Smooth muscle cell (in vitro differentiated cells): ENCODE measurements at regions not wholly inside any gene's neighbourhood (a gene's known extent, or its start where the extent isn't known, plus 50 kb on each side); places are given as distances from the start of the nearest gene placed in this dataset.

Experiments
- DNase-seq: peaks from one replicate; lab custom pipeline; 2025; ENCODE audit not compliant: unreplicated experiment; lab: John Stamatoyannopoulos, UW
- H2AFZ ChIP-seq: fragments of 200-600 bp; sonication (generic); 2 replicates; pipeline ENCODE4 v1.6.0; 2016; ENCODE audit warnings: antibody characterized with exemption, low read depth, mild to moderate bottlenecking
- H3F3A ChIP-seq: fragments of 200-600 bp; sonication (generic); 2 replicates; pipeline ENCODE4 v1.6.0; 2017; ENCODE audit warnings: antibody characterized with exemption, low read depth
- H3K27ac ChIP-seq: fragments of 200-600 bp; sonication (generic); 2 replicates; pipeline ENCODE4 v1.5.1; 2016; ENCODE audit warnings: low read depth, mild to moderate bottlenecking
- H3K27me3 ChIP-seq: fragments of 200-600 bp; sonication (generic); 2 replicates; pipeline ENCODE4 v1.6.1; 2016; ENCODE audit warnings: low read depth, mild to moderate bottlenecking
- H3K36me3 ChIP-seq: fragments of 200-600 bp; sonication (generic); 2 replicates; pipeline ENCODE4 v1.5.1; 2016; ENCODE audit warnings: low read depth
- H3K4me1 ChIP-seq: fragments of 200-600 bp; sonication (generic); 2 replicates; pipeline ENCODE4 v1.5.1; 2016; ENCODE audit warnings: low read depth
- H3K4me2 ChIP-seq: fragments of 200-600 bp; sonication (generic); 2 replicates; pipeline ENCODE4 v1.6.0; 2016; ENCODE audit warnings: mild to moderate bottlenecking
- H3K4me3 ChIP-seq: fragments of 200-600 bp; sonication (generic); 2 replicates; pipeline ENCODE4 v1.5.1; 2016; ENCODE audit warnings: mild to moderate bottlenecking
- H3K79me2 ChIP-seq: fragments of 200-600 bp; sonication (generic); 2 replicates; pipeline ENCODE4 v1.6.0; 2016; ENCODE audit warnings: low read depth, mild to moderate bottlenecking
- H3K9ac ChIP-seq: fragments of 200-600 bp; sonication (generic); 2 replicates; pipeline ENCODE4 v1.6.0; 2016; ENCODE audit warnings: low read depth
- H3K9me3 ChIP-seq: fragments of 200-600 bp; sonication (generic); replicated peaks from 2 replicates; pipeline ENCODE4 v1.5.1; 2016; ENCODE audit warnings: low read depth
- H4K20me1 ChIP-seq: fragments of 200-600 bp; sonication (generic); 2 replicates; pipeline ENCODE4 v1.6.0; 2016; ENCODE audit warnings: low read depth
- CTCF ChIP-seq: fragments of 200-600 bp; sonication (generic); IDR thresholded peaks from 2 replicates; pipeline ENCODE4 v1.5.1; 2017; ENCODE audit warnings: borderline replicate concordance, mild to moderate bottlenecking, antibody characterized with exemption; ENCODE audit not compliant: insufficient read depth, poor library complexity, severe bottlenecking
- WGBS: methylation state at CpG from one replicate; pipeline ENCODE4 v1.1.7; 2016; ENCODE audit warnings: low lambda C conversion rate; 5-methylcytosine and 5-hydroxymethylcytosine counted together

GRCh38 chr7:106781007-106781406 is 84.1 kb upstream of the PIK3CG start:
- Histone ChIP-seq H2AFZ (no peak overlapping the region), H3K79me2 (no peaks in the 10 kb centered on the region), H3K4me3 (no peak overlapping the region), H3K9ac (no peak overlapping the region), H3K36me3 (no peaks in the 10 kb centered on the region), H4K20me1 (no peaks in the 10 kb centered on the region), H3K4me1 (peaks cover 1% of the 10 kb centered on the region), H3F3A (no peaks in the 10 kb centered on the region), H3K27ac (no peak overlapping the region), H3K4me2 (no peak overlapping the region), H3K27me3 (no peaks in the 10 kb centered on the region), H3K9me3 (no peaks in the 10 kb centered on the region)
- no peak for DNase-seq
- TF ChIP-seq CTCF = no peak
- WGBS = 90% methylated on average over 2 of the region's 2 CpGs

GRCh38 chr7:106781828-106782544 is 83.1 kb upstream of the PIK3CG start:
- no peaks in the 10 kb centered on the region for H3K9me3 ChIP-seq
- H3K27me3 ChIP-seq = no peaks in the 10 kb centered on the region
- H3F3A ChIP-seq = no peaks in the 10 kb centered on the region
- 97% methylated on average over 1 of the region's 1 CpG for WGBS
- no peak overlapping the region for H3K4me2 ChIP-seq
- no peaks in the 10 kb centered on the region for H3K36me3 ChIP-seq
- H3K9ac ChIP-seq = no peak overlapping the region
- no peaks in the 10 kb centered on the region for H3K79me2 ChIP-seq
- H4K20me1 ChIP-seq = no peaks in the 10 kb centered on the region
- H3K4me1 ChIP-seq = no peaks in the 10 kb centered on the region
- no peak overlapping the region for H3K4me3 ChIP-seq
- DNase-seq = no peak
- H3K27ac ChIP-seq = no peak overlapping the region
- H2AFZ ChIP-seq = no peak overlapping the region
- TF ChIP-seq CTCF = no peak

DNA sequence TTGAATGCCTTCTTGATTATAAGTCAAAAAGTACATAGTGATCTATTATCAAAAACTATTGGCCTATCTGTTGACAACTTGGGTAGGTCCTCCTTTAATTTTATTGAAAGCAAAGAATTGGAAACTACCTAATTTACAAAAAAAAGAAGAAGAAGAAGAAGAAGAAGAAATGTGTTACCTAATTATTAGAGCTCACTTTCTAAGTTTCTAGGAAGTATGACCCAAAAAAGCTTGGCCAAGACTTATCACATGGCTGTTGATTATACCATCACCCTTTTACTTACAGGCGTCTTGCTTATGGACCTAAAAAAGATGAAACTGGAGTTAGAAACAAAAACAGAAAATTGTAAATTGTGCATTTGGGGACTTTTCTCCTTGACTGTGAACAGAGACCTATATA is 81.8 kb upstream of the PIK3CG start:
- no peak overlapping the region for H3K27ac ChIP-seq
- no peaks in the 10 kb centered on the region for H3K27me3 ChIP-seq
- H3F3A ChIP-seq = no peaks in the 10 kb centered on the region
- no peaks in the 10 kb centered on the region for H3K79me2 ChIP-seq
- H3K9ac ChIP-seq = no peak overlapping the region
- H3K4me2 ChIP-seq = no peak overlapping the region
- H3K9me3 ChIP-seq = no peaks in the 10 kb centered on the region
- TF ChIP-seq CTCF = no peak
- H3K4me3 ChIP-seq = no peak overlapping the region
- no peak overlapping the region for H2AFZ ChIP-seq
- H3K4me1 ChIP-seq = peaks cover 4% of the 10 kb centered on the region
- H4K20me1 ChIP-seq = no peaks in the 10 kb centered on the region
- no peak for DNase-seq
- H3K36me3 ChIP-seq = no peaks in the 10 kb centered on the region
- 97% methylated on average over 1 of the region's 1 CpG for WGBS

DNA sequence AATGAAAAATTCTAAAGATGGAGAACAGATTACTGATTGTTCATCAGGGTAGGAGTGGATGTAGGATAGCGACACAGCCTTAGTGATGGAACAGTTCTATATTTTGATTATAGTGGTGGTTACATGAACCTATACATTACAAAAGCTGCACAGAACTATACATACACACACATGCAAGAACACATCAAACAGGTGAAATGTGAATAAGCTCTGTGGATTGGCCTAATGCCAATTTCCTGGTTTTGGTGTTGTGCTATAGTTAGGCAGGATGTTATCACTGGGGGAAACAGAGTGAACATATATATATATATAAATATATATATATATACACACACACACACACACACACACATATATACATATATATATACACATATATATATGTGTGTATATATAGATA is 76.4 kb upstream of the PIK3CG start:
- Histone ChIP-seq H3K4me2 (no peak overlapping the region), H3K36me3 (no peaks in the 10 kb centered on the region), H3K9ac (no peak overlapping the region), H3K9me3 (no peaks in the 10 kb centered on the region), H4K20me1 (no peaks in the 10 kb centered on the region), H3K4me1 (peaks cover 4% of the 10 kb centered on the region), H2AFZ (no peak overlapping the region), H3K4me3 (no peak overlapping the region), H3K79me2 (no peaks in the 10 kb centered on the region), H3K27me3 (no peaks in the 10 kb centered on the region), H3K27ac (no peak overlapping the region), H3F3A (no peaks in the 10 kb centered on the region)
- DNase-seq = no peak
- WGBS = 95% methylated on average over 1 of the region's 1 CpG
- no peak for TF ChIP-seq CTCF
